OCI-LY3 (cell line): ENCODE measurements at regions not wholly inside any gene's neighbourhood (a gene's known extent, or its start where the extent isn't known, plus 50 kb on each side); places are given as distances from the start of the nearest gene placed in this dataset.

Experiments
- EZH2phosphoT487 ChIP-seq: fragments of 200-600 bp; shearing (Covaris generic); IDR thresholded peaks from 2 replicates; pipeline ENCODE4 v1.6.1; 2018; ENCODE audit warnings: antibody characterized with exemption, mixed run types, low read depth
- TF ChIP-seq, protein P1 (sequence below): fragments of 200-600, 300-600 bp; sonication (generic); IDR thresholded peaks from 2 replicates; pipeline ENCODE4 v1.5.1; 2014; ENCODE audit warnings: antibody characterized with exemption, low read length, low read depth

DNA sequence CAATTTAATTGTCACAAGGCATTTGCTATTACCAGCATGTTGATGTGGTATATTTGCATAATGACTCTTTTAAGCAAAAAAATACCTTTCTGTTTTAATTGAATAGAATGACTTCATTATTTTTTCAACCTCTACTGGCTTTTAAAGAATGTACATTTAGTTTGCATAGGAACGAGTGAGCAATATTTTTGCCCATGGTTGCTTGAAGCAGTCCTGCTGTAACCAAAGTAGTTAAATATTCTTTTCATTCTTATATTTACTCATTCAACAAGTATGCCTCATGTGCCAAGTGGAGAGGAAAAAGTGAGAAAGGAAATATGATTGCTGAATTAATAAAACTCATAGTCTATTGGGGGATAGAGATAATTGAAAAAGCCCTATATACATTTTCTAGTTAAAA, 184.7 kb downstream of the DSEL start:
- no peak for TF ChIP-seq EZH2phosphoT487
- TF ChIP-seq, protein P1, sequence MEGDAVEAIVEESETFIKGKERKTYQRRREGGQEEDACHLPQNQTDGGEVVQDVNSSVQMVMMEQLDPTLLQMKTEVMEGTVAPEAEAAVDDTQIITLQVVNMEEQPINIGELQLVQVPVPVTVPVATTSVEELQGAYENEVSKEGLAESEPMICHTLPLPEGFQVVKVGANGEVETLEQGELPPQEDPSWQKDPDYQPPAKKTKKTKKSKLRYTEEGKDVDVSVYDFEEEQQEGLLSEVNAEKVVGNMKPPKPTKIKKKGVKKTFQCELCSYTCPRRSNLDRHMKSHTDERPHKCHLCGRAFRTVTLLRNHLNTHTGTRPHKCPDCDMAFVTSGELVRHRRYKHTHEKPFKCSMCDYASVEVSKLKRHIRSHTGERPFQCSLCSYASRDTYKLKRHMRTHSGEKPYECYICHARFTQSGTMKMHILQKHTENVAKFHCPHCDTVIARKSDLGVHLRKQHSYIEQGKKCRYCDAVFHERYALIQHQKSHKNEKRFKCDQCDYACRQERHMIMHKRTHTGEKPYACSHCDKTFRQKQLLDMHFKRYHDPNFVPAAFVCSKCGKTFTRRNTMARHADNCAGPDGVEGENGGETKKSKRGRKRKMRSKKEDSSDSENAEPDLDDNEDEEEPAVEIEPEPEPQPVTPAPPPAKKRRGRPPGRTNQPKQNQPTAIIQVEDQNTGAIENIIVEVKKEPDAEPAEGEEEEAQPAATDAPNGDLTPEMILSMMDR = no peak
